SU-DHL-6 (cell line): ENCODE measurements at regions not wholly inside any gene's neighbourhood (a gene's known extent, or its start where the extent isn't known, plus 50 kb on each side); places are given as distances from the start of the nearest gene placed in this dataset.

Source experiments
- H2AFZ ChIP-seq: fragments of 200-600 bp; sonication (generic); 2 replicates; pipeline ENCODE4 v1.6.1; 2014; ENCODE audit warnings: low read depth, mild to moderate bottlenecking, moderate library complexity, mixed read lengths, antibody characterized with exemption, low read length; ENCODE audit not compliant: severe bottlenecking
- H3F3A ChIP-seq: fragments of 200-600 bp; shearing (Covaris generic); 2 replicates; pipeline ENCODE4 v1.6.0; 2016; ENCODE audit warnings: antibody characterized with exemption, mild to moderate bottlenecking; ENCODE audit not compliant: insufficient read depth
- H3K27ac ChIP-seq: fragments of 200-600 bp; sonication (generic); 2 replicates; pipeline ENCODE4 v1.5.1; 2016; ENCODE audit warnings: low read depth, mild to moderate bottlenecking, low read length, moderate library complexity, mixed read lengths
- H3K27me3 ChIP-seq: fragments of 200-600 bp; sonication (generic), shearing (Covaris generic); 2 replicates; pipeline ENCODE4 v1.6.0; 2014; ENCODE audit warnings: mild to moderate bottlenecking, low read length
- H3K36me3 ChIP-seq: fragments of 200-600 bp; sonication (generic); 2 replicates; pipeline ENCODE4 v1.6.1; 2014; ENCODE audit warnings: mild to moderate bottlenecking, low read length, mixed read lengths
- H3K4me2 ChIP-seq: fragments of 300-600, 200-600 bp; shearing (Covaris generic), sonication (generic); 2 replicates; pipeline ENCODE4 v1.6.0; 2014; ENCODE audit warnings: low read length, low read depth, mild to moderate bottlenecking; ENCODE audit not compliant: poor library complexity, severe bottlenecking
- H3K4me3 ChIP-seq: fragments of 200-600 bp; sonication (generic); 2 replicates; pipeline ENCODE4 v1.5.1; 2014; ENCODE audit warnings: antibody characterized with exemption, low read length, mild to moderate bottlenecking, mixed read lengths; ENCODE audit not compliant: insufficient read depth, poor library complexity, severe bottlenecking
- H3K79me2 ChIP-seq: fragments of 200-600 bp; sonication (generic); 2 replicates; pipeline ENCODE4 v1.6.1; 2014; ENCODE audit warnings: mild to moderate bottlenecking, low read length, moderate library complexity; ENCODE audit not compliant: insufficient read depth
- H3K9ac ChIP-seq: fragments of 200-600 bp; sonication (generic); 2 replicates; pipeline ENCODE4 v1.7.0; 2014; ENCODE audit warnings: mild to moderate bottlenecking, low read length
- H3K9me2 ChIP-seq: fragments of 200-600 bp; sonication (generic); replicated peaks from 2 replicates; pipeline ENCODE4 v1.6.1; 2014; ENCODE audit warnings: low read length; ENCODE audit not compliant: insufficient read depth
- H3K9me3 ChIP-seq: fragments of 200-600 bp; sonication (generic); 2 replicates; pipeline ENCODE4 v1.6.1; 2014; ENCODE audit warnings: low read length, mixed read lengths; ENCODE audit not compliant: insufficient read depth
- H4K20me1 ChIP-seq: fragments of 200-600 bp; sonication (generic); 2 replicates; pipeline ENCODE4 v1.6.1; 2014; ENCODE audit warnings: low read depth, mild to moderate bottlenecking, antibody characterized with exemption, low read length, moderate library complexity, mixed read lengths
- EZH2phosphoT487 ChIP-seq: fragments of 200-600 bp; sonication (generic), shearing (Covaris generic); conservative IDR thresholded peaks from 2 replicates; pipeline ENCODE4 v1.6.1; 2018; ENCODE audit warnings: mild to moderate bottlenecking, antibody characterized with exemption, low read length, moderate library complexity, mixed read lengths
- TF ChIP-seq, protein P1 (sequence below): fragments of 200-600 bp; sonication (generic); IDR thresholded peaks from one replicate; pipeline ENCODE4 v1.5.1; 2017; ENCODE audit warnings: antibody characterized with exemption, mild to moderate bottlenecking, low read length, moderate library complexity; ENCODE audit not compliant: insufficient read depth, poor library complexity, severe bottlenecking

- Histone ChIP-seq H3K27ac (no peak overlapping the region), H3K36me3 (no peaks in the 10 kb centered on the region), H3K79me2 (no peaks in the 10 kb centered on the region), H3K4me3 (no peak overlapping the region), H3K4me2 (no peak overlapping the region), H3K9me2 (no peaks in the 10 kb centered on the region), H3K27me3 (no peaks in the 10 kb centered on the region), H4K20me1 (no peaks in the 10 kb centered on the region), H3K9me3 (no peaks in the 10 kb centered on the region), H2AFZ (no peak overlapping the region), H3K9ac (no peak overlapping the region), H3F3A (no peaks in the 10 kb centered on the region)
- TF ChIP-seq, protein P1, sequence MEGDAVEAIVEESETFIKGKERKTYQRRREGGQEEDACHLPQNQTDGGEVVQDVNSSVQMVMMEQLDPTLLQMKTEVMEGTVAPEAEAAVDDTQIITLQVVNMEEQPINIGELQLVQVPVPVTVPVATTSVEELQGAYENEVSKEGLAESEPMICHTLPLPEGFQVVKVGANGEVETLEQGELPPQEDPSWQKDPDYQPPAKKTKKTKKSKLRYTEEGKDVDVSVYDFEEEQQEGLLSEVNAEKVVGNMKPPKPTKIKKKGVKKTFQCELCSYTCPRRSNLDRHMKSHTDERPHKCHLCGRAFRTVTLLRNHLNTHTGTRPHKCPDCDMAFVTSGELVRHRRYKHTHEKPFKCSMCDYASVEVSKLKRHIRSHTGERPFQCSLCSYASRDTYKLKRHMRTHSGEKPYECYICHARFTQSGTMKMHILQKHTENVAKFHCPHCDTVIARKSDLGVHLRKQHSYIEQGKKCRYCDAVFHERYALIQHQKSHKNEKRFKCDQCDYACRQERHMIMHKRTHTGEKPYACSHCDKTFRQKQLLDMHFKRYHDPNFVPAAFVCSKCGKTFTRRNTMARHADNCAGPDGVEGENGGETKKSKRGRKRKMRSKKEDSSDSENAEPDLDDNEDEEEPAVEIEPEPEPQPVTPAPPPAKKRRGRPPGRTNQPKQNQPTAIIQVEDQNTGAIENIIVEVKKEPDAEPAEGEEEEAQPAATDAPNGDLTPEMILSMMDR: no peak
- TF ChIP-seq EZH2phosphoT487: no peak
Observed at GRCh38 chr15:62547584-62547983, 382.5 kb upstream of the C2CD4B start.

- Histone ChIP-seq H3K4me3 (no peak overlapping the region), H3K4me2 (no peak overlapping the region), H3K27me3 (no peaks in the 10 kb centered on the region), H3K36me3 (no peaks in the 10 kb centered on the region), H3K79me2 (no peaks in the 10 kb centered on the region), H3K9me2 (no peaks in the 10 kb centered on the region), H2AFZ (no peak overlapping the region), H3F3A (no peaks in the 10 kb centered on the region), H3K9ac (no peak overlapping the region), H3K27ac (no peak overlapping the region), H4K20me1 (no peaks in the 10 kb centered on the region), H3K9me3 (no peaks in the 10 kb centered on the region)
- TF ChIP-seq EZH2phosphoT487: no peak
- TF ChIP-seq, protein P1: peak; percentile 56
Observed at GRCh38 chr15:62549345-62549970, 384.4 kb upstream of the C2CD4B start.

DNA sequence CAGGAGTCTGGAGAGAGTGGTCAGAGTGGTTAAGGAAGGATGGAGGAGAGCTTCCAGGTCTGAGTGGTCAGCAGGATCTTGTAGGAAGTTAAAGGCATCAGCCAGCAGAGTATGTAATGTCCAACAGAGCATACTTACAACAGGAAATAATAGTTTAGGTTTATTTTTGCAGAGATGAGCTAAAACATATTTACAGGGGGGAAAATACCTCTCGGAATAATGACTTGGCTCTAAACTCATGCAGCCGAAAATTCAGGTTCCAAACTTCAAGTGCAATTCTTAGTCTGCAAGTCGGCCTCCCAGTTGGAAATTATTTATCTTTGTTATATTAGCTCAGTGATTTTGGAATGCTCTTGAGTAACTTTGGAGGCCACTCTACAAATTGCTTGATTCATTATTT lies 385.0 kb upstream of the C2CD4B start:
- no peak overlapping the region for H3K4me2 ChIP-seq
- H3K79me2 ChIP-seq: no peaks in the 10 kb centered on the region
- H3K4me3 ChIP-seq: no peak overlapping the region
- no peaks in the 10 kb centered on the region for H3K36me3 ChIP-seq
- H3K27me3 ChIP-seq: no peaks in the 10 kb centered on the region
- H2AFZ ChIP-seq: no peak overlapping the region
- H3K27ac ChIP-seq: no peak overlapping the region
- no peaks in the 10 kb centered on the region for H3F3A ChIP-seq
- no peaks in the 10 kb centered on the region for H3K9me2 ChIP-seq
- no peaks in the 10 kb centered on the region for H4K20me1 ChIP-seq
- no peak overlapping the region for H3K9ac ChIP-seq
- H3K9me3 ChIP-seq: no peaks in the 10 kb centered on the region
- TF ChIP-seq, protein P1: no peak
- TF ChIP-seq EZH2phosphoT487: no peak
